ENCODE measurements at regions not wholly inside any gene's neighbourhood (a gene's known extent, or its start where the extent isn't known, plus 50 kb on each side); places are given as distances from the start of the nearest gene placed in this dataset.

- Histone ChIP-seq H3K36me3 (no peaks in the 10 kb centered on the region), H3K4me1 (no peaks in the 10 kb centered on the region), H3K9me3 (no peaks in the 10 kb centered on the region), H3K27me3 (no peaks in the 10 kb centered on the region), H3K4me3 (no peak overlapping the region), H3K27ac (no peak overlapping the region)
- 76 to 77% methylated on average over 8 to 9 of the region's 9 CpGs for WGBS, 2 donors
- TF ChIP-seq CTCF (IDR thresholded peaks at IDR 0.05) (no peak), POLR2A (IDR thresholded peaks at IDR 0.05) (no peak), EP300 (IDR thresholded peaks at IDR 0.05) (no peak)
- no peak for DNase-seq (ENCODE audit: low spot score in 2 of 2)
These were observed 58.3 kb upstream of the CFAP46 start for GRCh38 chr10:133000648-133001047.

DNA sequence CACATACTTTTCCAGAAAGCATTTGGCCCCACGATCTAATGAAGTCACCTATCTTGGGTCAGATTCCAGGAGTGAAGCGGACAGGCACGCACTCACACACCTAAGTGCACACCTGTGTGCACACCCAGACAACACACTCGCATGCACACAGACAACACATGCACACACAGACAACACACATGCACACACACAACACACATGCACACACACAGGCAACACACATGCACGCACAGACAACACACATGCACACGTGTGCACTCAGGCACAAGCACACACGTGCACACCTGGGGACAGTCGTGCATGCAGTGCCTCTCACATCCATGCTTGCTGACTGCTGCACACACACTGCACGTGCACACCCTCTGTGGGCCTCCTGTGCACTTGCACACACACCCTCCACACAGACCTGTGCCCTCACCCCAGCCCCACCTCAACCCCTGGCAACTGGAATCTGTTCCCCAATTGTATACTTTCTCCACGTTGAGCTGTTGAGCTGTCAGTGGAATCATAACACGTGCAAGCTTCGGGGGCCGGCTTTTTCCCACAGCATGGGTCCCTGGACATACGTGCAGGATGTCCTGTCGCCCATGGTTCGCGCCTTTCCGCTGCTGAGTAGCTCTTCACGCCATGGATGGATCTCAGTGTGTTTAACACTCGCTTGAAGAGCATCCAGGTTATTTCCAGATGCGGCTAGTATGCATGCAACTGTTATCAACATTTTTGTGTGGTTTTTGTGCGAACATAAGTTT is 55.3 kb upstream of the CFAP46 start:
- no peaks in the 10 kb centered on the region for H3K9me3 ChIP-seq
- no peaks in the 10 kb centered on the region for H3K36me3 ChIP-seq
- no peak overlapping the region for H3K4me3 ChIP-seq
- DNase-seq (ENCODE audit: low spot score in 2 of 2) = no peak
- no peak for TF ChIP-seq POLR2A (IDR thresholded peaks at IDR 0.05)
- no peak for TF ChIP-seq EP300 (IDR thresholded peaks at IDR 0.05)
- no peak for TF ChIP-seq CTCF (IDR thresholded peaks at IDR 0.05)
- peaks cover 0 to 7% (median 0%) of the 10 kb centered on the region in 4 donors for H3K4me1 ChIP-seq
- H3K27me3 ChIP-seq = no peaks in the 10 kb centered on the region
- H3K27ac ChIP-seq = no peak overlapping the region
- 79 to 82% methylated on average over 22 of the region's 22 CpGs for WGBS, 2 donors

DNA sequence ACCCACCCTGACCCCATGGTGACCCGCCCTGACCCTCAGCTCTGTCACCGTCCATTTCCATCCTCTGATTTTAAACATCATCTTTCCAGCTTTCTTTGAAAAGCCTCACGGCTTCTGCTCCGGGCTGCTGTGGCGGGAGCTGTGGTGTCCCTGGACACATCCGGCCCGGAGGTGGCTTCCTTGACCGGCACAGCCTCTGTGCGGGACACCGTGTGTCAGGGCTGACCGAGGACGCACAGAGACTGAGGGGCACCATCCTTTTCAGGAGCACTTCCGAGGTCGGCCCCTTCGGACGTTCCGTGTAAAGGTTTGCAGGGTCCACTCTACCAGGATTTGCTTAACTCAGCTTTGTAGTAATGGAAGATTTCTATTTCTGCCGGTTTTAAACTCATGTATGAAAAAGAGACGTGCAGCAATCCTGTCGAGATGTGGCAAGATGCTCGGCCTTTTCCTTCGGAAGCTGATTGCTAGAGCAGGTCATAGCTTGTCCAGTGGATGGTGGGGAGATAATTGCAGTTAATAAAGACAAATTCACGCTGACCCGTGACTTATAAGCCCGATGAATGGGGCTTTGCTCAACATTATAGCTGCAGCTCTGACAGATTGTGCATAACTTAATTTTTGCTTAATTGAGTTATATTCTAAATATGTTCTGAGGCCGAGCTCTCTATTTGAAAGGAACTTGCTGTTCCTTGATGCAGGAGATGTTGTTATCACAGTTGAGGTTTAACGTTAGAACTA is 54.4 kb upstream of the CFAP46 start:
- Histone ChIP-seq H3K4me1 (peaks cover 0 to 7% (median 0%) of the 10 kb centered on the region in 4 donors), H3K9me3 (no peaks in the 10 kb centered on the region), H3K36me3 (no peaks in the 10 kb centered on the region), H3K27me3 (peaks cover 0 to under 1% of the 10 kb centered on the region in 2 donors), H3K27ac (no peak overlapping the region), H3K4me3 (no peak overlapping the region)
- no peak for TF ChIP-seq CTCF (IDR thresholded peaks at IDR 0.05)
- TF ChIP-seq POLR2A (IDR thresholded peaks at IDR 0.05) = no peak
- no peak for TF ChIP-seq EP300 (IDR thresholded peaks at IDR 0.05)
- WGBS, 2 donors = 74 to 81% methylated on average over 25 to 27 of the region's 27 CpGs
- DNase-seq (ENCODE audit: low spot score in 2 of 2) = no peak

DNA sequence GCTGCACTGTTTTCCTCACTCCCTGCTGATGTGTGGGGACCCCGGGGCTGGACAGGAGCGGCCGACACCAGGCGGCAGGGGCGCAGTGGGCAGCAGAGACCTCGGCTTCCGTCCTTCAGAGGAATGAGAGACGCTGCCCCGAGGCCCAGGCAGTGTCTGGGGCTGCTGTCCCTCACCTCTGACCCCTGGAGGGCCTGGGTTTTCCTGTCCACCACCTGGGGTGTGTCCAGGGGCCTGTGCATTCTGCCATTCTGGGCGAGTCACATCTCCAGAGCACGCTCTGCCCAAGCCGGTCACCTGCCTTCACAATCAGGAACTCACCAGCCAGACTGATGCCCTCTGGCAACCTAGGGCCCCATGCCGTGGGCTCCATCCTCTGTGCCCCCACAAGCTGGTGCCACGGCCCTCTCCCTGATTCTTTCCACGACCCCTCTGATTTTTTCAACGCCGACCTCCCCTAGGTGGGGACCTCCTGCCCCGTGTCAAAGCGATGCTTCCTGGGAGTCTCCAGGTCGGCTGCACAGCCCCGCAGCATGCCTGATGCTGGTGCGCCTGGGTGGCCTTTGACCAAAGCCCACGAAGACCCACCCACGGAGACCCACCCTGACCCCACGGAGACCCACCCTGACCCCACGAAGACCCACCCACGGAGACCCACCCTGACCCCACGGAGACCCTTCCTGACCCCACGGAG is 53.7 kb upstream of the CFAP46 start:
- Histone ChIP-seq H3K27ac (no peak overlapping the region), H3K4me1 (peaks cover 0 to 7% (median 0%) of the 10 kb centered on the region in 4 donors), H3K4me3 (no peak overlapping the region), H3K27me3 (peaks cover 0 to 8% of the 10 kb centered on the region in 2 donors), H3K36me3 (no peaks in the 10 kb centered on the region), H3K9me3 (no peaks in the 10 kb centered on the region)
- no peak for DNase-seq (ENCODE audit: low spot score in 2 of 2)
- no peak for TF ChIP-seq CTCF (IDR thresholded peaks at IDR 0.05)
- no peak for TF ChIP-seq POLR2A (IDR thresholded peaks at IDR 0.05)
- no peak for TF ChIP-seq EP300 (IDR thresholded peaks at IDR 0.05)
- 69 to 76% methylated on average over 14 to 19 of the region's 29 CpGs for WGBS, 2 donors
